ENCODE measurements at regions not wholly inside any gene's neighbourhood (a gene's known extent, or its start where the extent isn't known, plus 50 kb on each side); places are given as distances from the start of the nearest gene placed in this dataset.

GRCh38 chr1:168782559-168783116, 53.6 kb upstream of the DPT start:
- FAIRE-seq = no peak
- DNase-seq (ENCODE audit: low spot score) = no peak

GRCh38 chr1:168783458-168784210, 54.6 kb upstream of the DPT start:
- FAIRE-seq = no peak
- no peak for DNase-seq (ENCODE audit: low spot score)

- DNase-seq (ENCODE audit: low spot score) (no peak), FAIRE-seq (no peak)
Observed at GRCh38 chr1:168786476-168787330, 57.7 kb upstream of the DPT start.

DNA sequence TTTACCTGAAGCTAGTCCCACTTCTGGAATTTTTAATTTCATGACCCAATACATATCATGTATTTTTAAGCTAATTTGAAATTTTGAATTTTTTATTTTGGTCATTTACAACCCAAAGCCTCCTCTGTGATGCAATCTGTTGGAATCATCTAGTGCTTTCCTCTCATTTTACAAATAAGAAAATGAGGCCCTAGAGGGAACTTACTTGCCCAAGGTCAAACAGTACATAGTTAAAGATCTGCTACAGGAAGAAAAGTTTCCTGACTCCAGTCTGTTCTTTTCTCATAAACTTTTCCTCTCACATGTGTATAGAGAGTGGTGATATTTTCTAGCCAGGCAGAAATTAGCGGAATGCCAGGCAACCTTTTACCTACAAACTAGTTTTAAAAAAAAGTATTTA, 59.3 kb upstream of the DPT start:
- DNase-seq (ENCODE audit: low spot score) = no peak
- FAIRE-seq = no peak

- no peak for FAIRE-seq
- DNase-seq (ENCODE audit: low spot score) = no peak
Observed at GRCh38 chr1:168789501-168789900, 60.5 kb upstream of the DPT start.

GRCh38 chr1:168792142-168792541, 63.1 kb upstream of the DPT start:
- DNase-seq (ENCODE audit: low spot score) (no peak), FAIRE-seq (no peak)

GRCh38 chr1:168792592-168793125, 63.7 kb upstream of the DPT start:
- no peak for FAIRE-seq

DNA sequence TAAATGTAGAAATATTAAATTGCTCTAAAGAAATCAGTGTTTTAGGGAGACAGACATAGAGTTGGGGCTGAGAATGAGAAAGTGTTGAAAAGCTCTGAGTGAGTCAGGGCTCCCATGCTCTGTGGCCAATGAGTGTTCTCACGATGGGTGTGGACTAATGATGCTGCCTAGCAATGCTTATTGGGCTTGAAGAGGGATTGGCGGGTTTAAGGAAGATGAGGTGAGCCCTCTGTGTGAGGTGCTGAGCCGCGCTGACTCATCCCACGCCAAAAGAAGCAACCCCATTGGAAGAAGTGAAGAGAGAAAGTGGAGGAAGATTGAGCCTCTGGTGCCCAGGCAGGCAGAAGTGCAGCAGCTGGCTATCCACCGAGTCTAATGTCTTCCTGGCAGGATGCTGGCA, 65.1 kb upstream of the DPT start:
- FAIRE-seq = no peak

More at GRCh38 chr1:168792592-168793125, 63.7 kb upstream of the DPT start:
- DNase-seq (ENCODE audit: low spot score) = no peak

DNA sequence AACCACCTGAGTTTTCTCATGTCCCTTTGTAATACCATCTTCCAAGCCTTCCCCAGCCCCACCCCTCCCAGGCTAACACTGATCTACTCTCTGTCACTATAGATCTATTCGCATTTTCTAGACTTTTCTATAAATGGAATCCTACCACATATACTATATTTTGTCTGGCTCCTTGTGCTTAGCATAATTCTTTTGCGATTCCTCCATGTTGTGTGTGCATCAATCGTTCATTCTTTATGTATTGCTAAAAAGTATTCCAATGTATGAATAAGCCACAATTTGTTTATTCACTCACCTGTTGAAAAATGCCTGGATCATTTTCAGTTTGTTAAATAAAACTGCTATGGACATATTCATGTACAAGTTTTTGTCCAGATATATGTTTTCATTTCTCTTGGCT, 66.7 kb upstream of the DPT start:
- FAIRE-seq = no peak
- no peak for DNase-seq (ENCODE audit: low spot score)

More for the DNA sequence above, 65.1 kb upstream of the DPT start:
- peak; percentile 16 for DNase-seq (ENCODE audit: low spot score)

- DNase-seq (ENCODE audit: low spot score) (peak; percentile 77), FAIRE-seq (peak; percentile 98)
Observed at GRCh38 chr1:168799927-168800605, 71.1 kb upstream of the DPT start.

DNA sequence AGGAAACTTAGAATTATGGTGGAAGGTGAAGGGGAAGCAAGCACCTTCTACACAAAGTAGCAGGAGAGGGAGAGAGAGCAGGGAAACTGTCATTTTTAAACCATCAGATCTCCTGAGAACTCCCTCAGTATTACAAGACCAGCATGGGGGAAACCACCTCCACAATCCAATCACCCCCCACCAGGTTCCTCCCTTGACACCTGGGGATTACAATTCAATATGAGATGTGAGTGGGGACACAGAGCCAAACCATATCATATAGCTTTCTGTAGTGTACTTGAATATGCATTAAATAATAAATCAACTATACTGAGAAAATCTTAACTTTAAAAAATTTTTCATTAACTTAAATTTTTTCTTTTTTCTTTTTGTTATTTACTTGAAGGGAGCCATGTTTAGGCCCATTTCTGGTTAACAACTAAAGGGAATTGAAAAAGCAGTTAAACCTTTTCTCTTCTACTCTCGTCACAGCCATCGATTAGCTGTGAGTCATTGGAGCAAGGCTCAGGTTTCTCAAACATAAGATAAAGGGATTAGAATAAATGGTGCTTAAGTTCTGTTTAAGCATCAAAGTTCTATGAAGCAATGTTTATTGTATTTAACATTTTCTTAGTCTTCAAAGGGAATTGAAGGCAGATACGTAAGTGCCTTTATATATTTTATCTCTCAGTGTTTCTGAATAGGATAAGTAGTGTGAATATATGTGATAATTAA, 72.2 kb upstream of the DPT start:
- FAIRE-seq (peak; percentile 67), DNase-seq (ENCODE audit: low spot score) (no peak)

DNA sequence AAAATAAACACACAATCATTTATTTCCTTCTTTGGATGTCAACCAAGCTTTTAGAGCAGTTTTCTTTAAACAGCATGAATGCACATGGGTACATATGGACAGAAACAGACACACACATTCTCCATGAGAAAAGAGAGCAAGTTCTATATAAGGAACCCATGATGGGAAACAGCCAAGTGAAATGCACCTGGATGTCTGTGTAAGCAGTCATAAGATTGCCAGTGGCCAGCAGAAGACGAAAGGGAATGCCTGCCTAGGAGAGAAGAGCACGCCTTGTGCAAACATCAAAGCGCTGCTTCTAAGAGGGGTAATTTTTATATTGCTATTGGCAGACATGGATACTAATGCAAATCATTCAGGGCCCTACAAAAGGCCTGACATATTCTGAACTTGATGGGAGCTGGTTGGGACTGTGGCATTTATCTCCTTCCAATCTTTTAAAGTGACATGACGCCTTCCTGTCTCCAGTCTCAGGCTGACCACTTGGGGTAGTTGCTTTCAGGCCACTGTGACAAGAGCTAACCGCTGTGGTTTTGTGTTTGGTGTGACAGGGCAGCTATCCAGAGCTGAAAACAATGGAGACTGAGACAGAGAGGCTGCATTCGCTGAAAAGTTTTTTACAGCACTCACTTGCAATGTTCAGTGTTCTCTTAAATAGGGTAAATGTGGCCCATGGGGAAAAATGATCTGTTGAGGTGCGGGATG, 75.0 kb upstream of the DPT start:
- FAIRE-seq (no peak), DNase-seq (ENCODE audit: low spot score) (no peak)

DNA sequence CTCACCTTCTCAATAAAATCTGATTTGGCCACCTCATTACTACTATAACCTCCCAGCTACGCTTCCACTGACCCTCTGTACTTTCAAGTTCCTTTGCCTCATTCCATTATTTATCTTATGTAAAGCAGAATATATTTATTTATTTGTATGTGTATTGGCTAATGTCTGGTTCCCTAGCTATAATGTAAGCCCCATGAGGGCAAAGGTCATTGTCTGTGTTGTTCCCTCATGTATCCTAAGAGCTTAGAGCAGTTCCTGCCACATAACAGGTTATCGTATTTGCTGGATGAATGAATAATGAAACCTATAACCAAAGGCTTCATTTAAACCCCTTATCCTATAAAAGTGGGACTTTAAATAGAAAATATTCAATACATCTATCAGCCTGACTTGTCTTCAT, 77.9 kb upstream of the DPT start:
- DNase-seq (ENCODE audit: low spot score) (no peak), FAIRE-seq (no peak)

GRCh38 chr1:168811176-168811575, 82.2 kb upstream of the DPT start:
- FAIRE-seq (no peak), DNase-seq (ENCODE audit: low spot score) (no peak)

- FAIRE-seq = no peak
- DNase-seq (ENCODE audit: low spot score) = no peak
Observed at GRCh38 chr1:168819668-168820067, 90.7 kb upstream of the DPT start.

GRCh38 chr1:168821434-168821833, 92.4 kb upstream of the DPT start:
- DNase-seq (ENCODE audit: low spot score) (no peak), FAIRE-seq (no peak)

- FAIRE-seq (no peak), DNase-seq (ENCODE audit: low spot score) (no peak)
Observed at GRCh38 chr1:168822911-168823310, 93.9 kb upstream of the DPT start.

DNA sequence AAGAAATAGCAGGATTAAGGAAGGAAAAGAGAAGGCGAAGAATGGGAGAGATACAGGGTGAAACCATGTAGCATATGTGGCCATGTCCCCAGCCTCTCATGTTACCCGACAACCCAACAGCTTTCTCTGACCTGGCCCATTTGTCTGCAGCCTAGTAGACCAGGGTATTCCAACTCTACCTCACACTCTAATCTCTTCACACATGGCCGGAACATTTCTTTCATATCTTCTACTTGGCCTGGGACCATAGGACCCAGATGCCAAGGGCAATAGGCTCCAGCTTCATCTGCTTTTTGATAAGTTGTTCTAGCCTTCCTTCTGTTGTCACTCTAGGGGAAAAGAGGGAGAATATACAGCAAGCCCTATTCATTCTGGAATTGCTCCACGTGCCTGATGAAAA, 95.0 kb upstream of the DPT start:
- DNase-seq (ENCODE audit: low spot score) = no peak
- FAIRE-seq = no peak

DNA sequence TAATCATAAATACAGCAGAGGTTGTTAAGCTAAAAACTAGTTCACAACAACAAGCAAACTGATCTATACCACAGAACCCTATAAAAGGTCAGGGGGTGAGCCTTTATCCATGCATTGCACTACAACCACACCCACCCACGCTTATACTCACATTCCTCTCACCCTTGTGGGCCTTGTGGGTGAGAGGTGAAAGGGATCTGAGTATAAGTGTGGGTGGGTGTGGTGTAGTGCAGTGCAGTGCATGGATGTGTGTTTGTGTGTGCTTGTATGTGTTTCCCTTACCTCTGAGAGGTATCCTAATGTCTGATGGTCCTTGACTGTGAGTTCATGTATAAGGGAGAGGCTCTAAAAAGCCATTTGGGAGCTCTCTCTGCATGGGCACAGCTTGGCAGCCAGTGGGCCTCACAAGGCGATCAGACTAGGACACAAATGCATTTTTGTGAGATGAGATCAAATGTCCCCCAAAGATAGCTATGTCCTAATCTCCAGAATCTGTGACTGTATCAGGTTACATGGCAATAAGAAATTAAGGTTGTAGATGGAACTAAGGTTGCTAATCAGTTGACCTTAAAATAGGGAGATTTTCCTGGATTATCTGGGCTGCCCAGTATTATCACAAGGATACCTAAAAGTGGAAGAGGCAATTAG, 95.5 kb upstream of the DPT start:
- DNase-seq (ENCODE audit: low spot score) = no peak
- FAIRE-seq = no peak

GRCh38 chr1:168825129-168825528, 96.1 kb upstream of the DPT start:
- no peak for FAIRE-seq
- DNase-seq (ENCODE audit: low spot score) = no peak
